ENCODE measurements at regions not wholly inside any gene's neighbourhood (a gene's known extent, or its start where the extent isn't known, plus 50 kb on each side); places are given as distances from the start of the nearest gene placed in this dataset.

GRCh38 chrX:20463296-20464075 is 196.8 kb upstream of the RPS6KA3 start:
- no peak for DNase-seq

GRCh38 chrX:20461576-20461975 is 194.9 kb upstream of the RPS6KA3 start:
- DNase-seq = no peak

GRCh38 chrX:20461002-20461401 is 194.3 kb upstream of the RPS6KA3 start:
- DNase-seq = no peak

- DNase-seq = no peak
Measured at GRCh38 chrX:20459410-20460350, 193.0 kb upstream of the RPS6KA3 start.

- DNase-seq = no peak
Measured at GRCh38 chrX:20456971-20457370, 190.3 kb upstream of the RPS6KA3 start.

GRCh38 chrX:20455001-20455400 is 188.3 kb upstream of the RPS6KA3 start:
- no peak for DNase-seq

GRCh38 chrX:20454117-20454516 is 187.4 kb upstream of the RPS6KA3 start:
- DNase-seq = no peak

- no peak for DNase-seq
Measured at GRCh38 chrX:20452487-20452886, 185.8 kb upstream of the RPS6KA3 start.

GRCh38 chrX:20451929-20452328 is 185.2 kb upstream of the RPS6KA3 start:
- no peak for DNase-seq

GRCh38 chrX:20445109-20445508 is 178.4 kb upstream of the RPS6KA3 start:
- no peak for DNase-seq

- DNase-seq = peak; percentile 82
Measured at GRCh38 chrX:20442597-20442996, 175.9 kb upstream of the RPS6KA3 start.

- no peak for DNase-seq
Measured at GRCh38 chrX:20441123-20441522, 174.4 kb upstream of the RPS6KA3 start.

GRCh38 chrX:20438871-20439526 is 172.3 kb upstream of the RPS6KA3 start:
- DNase-seq = no peak

- DNase-seq = no peak
Measured at GRCh38 chrX:20437683-20438082, 171.0 kb upstream of the RPS6KA3 start.

GRCh38 chrX:20435913-20436312 is 169.2 kb upstream of the RPS6KA3 start:
- DNase-seq = no peak

GRCh38 chrX:20434986-20435385 is 168.3 kb upstream of the RPS6KA3 start:
- no peak for DNase-seq

- no peak for DNase-seq
Measured at GRCh38 chrX:20433388-20433775, 166.7 kb upstream of the RPS6KA3 start.

GRCh38 chrX:20432746-20433387 is 166.2 kb upstream of the RPS6KA3 start:
- DNase-seq = no peak

- DNase-seq = no peak
Measured at GRCh38 chrX:20432048-20432447, 165.3 kb upstream of the RPS6KA3 start.

- no peak for DNase-seq
Measured at GRCh38 chrX:20431486-20431885, 164.8 kb upstream of the RPS6KA3 start.

- DNase-seq = no peak
Measured at GRCh38 chrX:20427173-20427770, 160.6 kb upstream of the RPS6KA3 start.

- DNase-seq = no peak
Measured at GRCh38 chrX:20421697-20422096, 155.0 kb upstream of the RPS6KA3 start.

GRCh38 chrX:20421275-20421674 is 154.6 kb upstream of the RPS6KA3 start:
- no peak for DNase-seq
